B cell (primary cell): ENCODE measurements at regions not wholly inside any gene's neighbourhood (a gene's known extent, or its start where the extent isn't known, plus 50 kb on each side); places are given as distances from the start of the nearest gene placed in this dataset.

ENCODE experiments used
- ATAC-seq: fragments of 200-7000 bp; cut with Tn5 transposase; one replicate; pipeline ENCODE4 v1.10.0; 2021; ENCODE audit warnings: low read depth, mild to moderate bottlenecking, moderate number of reproducible peaks, moderate library complexity
- CTCF ChIA-PET: fragments of 350-600 bp; sonication (Branson Sonifier 250); formaldehyde crosslinking; loops from one replicate; lab custom pipeline; 2021; ENCODE audit warnings: antibody characterized with exemption, inconsistent platforms; lab: Charles Lee
- POLR2A ChIA-PET: fragments of 350-600 bp; sonication (Branson Sonifier 250); formaldehyde crosslinking; loops from one replicate; lab custom pipeline; 2021; ENCODE audit warnings: antibody characterized with exemption; lab: Charles Lee
- DNase-seq: peaks from one replicate; pipeline ENCODE4 v3.0.0; 2013
- H2AFZ ChIP-seq: 2 replicates; pipeline ENCODE4 v1.6.1; 2012; ENCODE audit warnings: mild to moderate bottlenecking, low read depth, low read length; ENCODE audit not compliant: insufficient read depth, poor library complexity, severe bottlenecking
- H3K27ac ChIP-seq, 2 donors: 1 replicate in 1 of 2; 2 replicates in 1 of 2; pipeline ENCODE4 v1.5.1; 2012 to 2013; ENCODE audit warnings: low read length in 2 of 2, mild to moderate bottlenecking in 2 of 2, moderate library complexity in 1 of 2
- H3K27me3 ChIP-seq, 4 experiments: fragments of 200-600 bp in 1 of 4; sonication (generic) in 1 of 4; replicated peaks in 1 of 4; 1 replicate in 2 of 4; 2 replicates in 2 of 4; pipeline versions ENCODE4 v1.6.1 to v1.7.0; 2013 to 2016; ENCODE audit warnings: low read length in 3 of 4, mild to moderate bottlenecking in 2 of 4, mixed read lengths in 1 of 4, moderate library complexity in 1 of 4; ENCODE audit not compliant: insufficient read depth in 4 of 4, control insufficient read depth in 3 of 4; ENCODE audit errors: control extremely low read depth in 1 of 4
- H3K36me3 ChIP-seq, 2 experiments: replicated peaks in 1 of 2; 1 replicate in 1 of 2; 2 replicates in 1 of 2; pipeline versions ENCODE4 v1.6.1 to v1.7.1; 2013; ENCODE audit warnings: low read length in 1 of 2; ENCODE audit not compliant: insufficient read depth in 2 of 2, control insufficient read depth in 1 of 2; ENCODE audit errors: control extremely low read depth in 1 of 2, extremely low read depth in 1 of 2
- H3K4me1 ChIP-seq, 2 donors: fragments of 200-600 bp in 1 of 2; sonication (generic) in 1 of 2; 1 replicate in 1 of 2; 2 replicates in 1 of 2; pipeline versions ENCODE4 v1.5.1 to v1.6.1; 2013 to 2017; ENCODE audit warnings: low read length in 2 of 2; ENCODE audit not compliant: control insufficient read depth in 2 of 2, insufficient read depth in 2 of 2
- H3K4me2 ChIP-seq: replicated peaks from 2 replicates; pipeline ENCODE3; 2012; ENCODE audit warnings: mild to moderate bottlenecking, low read depth, low read length; ENCODE audit not compliant: poor library complexity, severe bottlenecking
- H3K4me3 ChIP-seq, 5 experiments: fragments of 200-600 bp in 1 of 5; sonication (generic) in 1 of 5; 1 replicate in 3 of 5; 2 replicates in 2 of 5; pipeline versions ENCODE4 v1.5.1 to v1.7.0; 2011 to 2016; ENCODE audit warnings: low read length in 4 of 5, mild to moderate bottlenecking in 4 of 5, low read depth in 2 of 5, control low read depth in 1 of 5, moderate library complexity in 1 of 5; ENCODE audit not compliant: insufficient read depth in 1 of 5; ENCODE audit errors: control extremely low read depth in 1 of 5, extremely low read depth in 1 of 5
- H3K79me2 ChIP-seq: fragments of 200-600 bp; sonication (generic); one replicate; pipeline ENCODE4 v1.6.0; 2016; ENCODE audit warnings: low read length; ENCODE audit not compliant: control insufficient read depth, insufficient read depth
- H3K9ac ChIP-seq: fragments of 200-600 bp; sonication (generic); 2 replicates; pipeline ENCODE4 v1.6.1; 2017; ENCODE audit warnings: mild to moderate bottlenecking, low read length, moderate library complexity
- H3K9me3 ChIP-seq, 3 donors: one replicate each; pipeline versions ENCODE4 v1.6.1 to v1.7.1; 2013; ENCODE audit warnings: low read length in 2 of 3; ENCODE audit not compliant: control insufficient read depth in 2 of 3, insufficient read depth in 1 of 3; ENCODE audit errors: control extremely low read depth in 1 of 3
- H4K20me1 ChIP-seq: 2 replicates; pipeline ENCODE4 v1.6.0; 2012; ENCODE audit warnings: mild to moderate bottlenecking, low read length; ENCODE audit not compliant: insufficient read depth, control insufficient read depth, poor library complexity, severe bottlenecking
- H3K27ac Mint-ChIP-seq: one replicate; pipeline ENCODE4 v1.8.0; 2021; ENCODE audit warnings: mixed read lengths
- H3K27me3 Mint-ChIP-seq: one replicate; pipeline ENCODE4 v1.8.0; 2021; ENCODE audit warnings: mixed read lengths
- H3K4me1 Mint-ChIP-seq: one replicate; pipeline ENCODE4 v1.8.0; 2021; ENCODE audit warnings: mixed read lengths
- H3K4me3 Mint-ChIP-seq: one replicate; pipeline ENCODE4 v1.8.0; 2021; ENCODE audit warnings: mixed read lengths
- H3K9me3 Mint-ChIP-seq: one replicate; pipeline ENCODE4 v1.8.0; 2022; ENCODE audit warnings: mixed read lengths; ENCODE audit not compliant: insufficient read depth
- CTCF ChIP-seq: fragments of 200-600 bp; IDR thresholded peaks from one replicate; pipeline ENCODE4 v1.8.0; 2022; ENCODE audit warnings: antibody characterized with exemption, mild to moderate bottlenecking
- EZH2 ChIP-seq: IDR thresholded peaks from 2 replicates; pipeline ENCODE4 v1.6.1; 2012; ENCODE audit warnings: borderline replicate concordance, low read depth, mild to moderate bottlenecking, moderate library complexity, low read length; ENCODE audit not compliant: insufficient read depth, poor library complexity, severe bottlenecking
- WGBS: methylation state at CpG from one replicate; pipeline ENCODE4 v1.1.5; 2013; ENCODE audit warnings: missing lambda C conversion rate; ENCODE audit not compliant: insufficient coverage; 5-methylcytosine and 5-hydroxymethylcytosine counted together
- intact Hi-C: fragments of 100-400 bp; cut with micrococcal nuclease; formaldehyde crosslinking; loops from one replicate; pipeline ENCODE4 v1.10.0; 2022

GRCh38 chr5:61680247-61680646, 348.2 kb downstream of the ZSWIM6 start:
- POLR2A ChIA-PET = no interaction called here
- H3K27me3 ChIP-seq = no peaks in the 10 kb centered on the region
- no peak overlapping the region for H3K4me3 Mint-ChIP-seq
- no peak overlapping the region for H3K9ac ChIP-seq
- intact Hi-C loops = no loop called here
- H3K27ac Mint-ChIP-seq = no peak overlapping the region
- H3K4me1 ChIP-seq = no peaks in the 10 kb centered on the region
- no peak overlapping the region for H3K27ac ChIP-seq
- H3K36me3 ChIP-seq = no peaks in the 10 kb centered on the region
- no CpG with 5 or more reads among the region's 2 CpGs for whole genome bisulfite sequencing
- no peak overlapping the region for H3K4me2 ChIP-seq
- H3K4me3 ChIP-seq = no peak overlapping the region
- H3K9me3 Mint-ChIP-seq = no peaks in the 10 kb centered on the region
- no peaks in the 10 kb centered on the region for H4K20me1 ChIP-seq
- no peak for TF ChIP-seq EZH2
- TF ChIP-seq CTCF = no peak
- no peaks in the 10 kb centered on the region for H3K4me1 Mint-ChIP-seq
- H3K27me3 Mint-ChIP-seq = peaks cover 3% of the 10 kb centered on the region
- CTCF ChIA-PET = interaction anchor here (0.6 to 2.7 kb wide), 2 partner anchors 21 to 1720 kb away, joined by 3 to 9 read pairs; no protein-coding TSS in a partner anchor
- no peaks in the 10 kb centered on the region for H3K9me3 ChIP-seq
- H3K79me2 ChIP-seq = no peaks in the 10 kb centered on the region
- ATAC-seq = no peak
- H2AFZ ChIP-seq = no peak overlapping the region
- DNase-seq = no peak

- H2AFZ ChIP-seq = no peak overlapping the region
- ChIA-PET POLR2A (no interaction called here), CTCF (no interaction called here)
- no peak for DNase-seq
- no peak overlapping the region for H3K9ac ChIP-seq
- H3K27ac ChIP-seq = no peak overlapping the region
- ATAC-seq = no peak
- no peaks in the 10 kb centered on the region for H4K20me1 ChIP-seq
- TF ChIP-seq CTCF (no peak), EZH2 (no peak)
- no CpG with 5 or more reads among the region's 5 CpGs for WGBS
- intact Hi-C loops = no loop called here
- Mint-ChIP-seq H3K9me3 (no peaks in the 10 kb centered on the region), H3K27ac (no peak overlapping the region), H3K27me3 (peaks cover 7% of the 10 kb centered on the region), H3K4me1 (no peaks in the 10 kb centered on the region), H3K4me3 (no peak overlapping the region)
- no peaks in the 10 kb centered on the region for H3K36me3 ChIP-seq
- no peaks in the 10 kb centered on the region for H3K79me2 ChIP-seq
- no peaks in the 10 kb centered on the region for H3K4me1 ChIP-seq
- H3K27me3 ChIP-seq = no peaks in the 10 kb centered on the region
- no peaks in the 10 kb centered on the region for H3K9me3 ChIP-seq
- no peak overlapping the region for H3K4me2 ChIP-seq
- H3K4me3 ChIP-seq = no peak overlapping the region
These were observed 351.1 kb downstream of the ZSWIM6 start for GRCh38 chr5:61683148-61683547.
